GM19328 (cell line): ENCODE measurements at regions not wholly inside any gene's neighbourhood (a gene's known extent, or its start where the extent isn't known, plus 50 kb on each side); places are given as distances from the start of the nearest gene placed in this dataset.
A peak's percentile ranks its signal among the peaks of the same experiment; 100 is the strongest.
"Not testable (repeated sequence)": the region's sequence is repeated elsewhere in the genome, so short reads cannot be mapped to it uniquely, and the experiment has no call there.

Source experiments
- ATAC-seq: cut with Tn5 transposase; IDR thresholded peaks from one replicate; pipeline ENCODE4 v1.9.1; 2021; ENCODE audit warnings: mild to moderate bottlenecking, moderate library complexity; ENCODE audit not compliant: unreplicated experiment

GRCh38 chr1:149635290-149635899, 51.7 kb downstream of the PPIAL4C start:
- not testable (repeated sequence) for ATAC-seq

GRCh38 chr1:149636286-149637122, 52.9 kb downstream of the PPIAL4C start:
- peak; percentile 79 for ATAC-seq

- ATAC-seq: not testable (repeated sequence)
These were observed 54.8 kb downstream of the PPIAL4C start for GRCh38 chr1:149638481-149638880.

- ATAC-seq: not testable (repeated sequence)
These were observed 55.4 kb downstream of the PPIAL4C start for GRCh38 chr1:149638901-149639658.

GRCh38 chr1:149641179-149641578, 57.5 kb downstream of the PPIAL4C start:
- ATAC-seq: not testable (repeated sequence)

GRCh38 chr1:149644818-149645217, 61.2 kb downstream of the PPIAL4C start:
- not testable (repeated sequence) for ATAC-seq

- ATAC-seq: not testable (repeated sequence)
These were observed 62.8 kb downstream of the PPIAL4C start for GRCh38 chr1:149646360-149647017.

GRCh38 chr1:149647018-149647373, 63.3 kb downstream of the PPIAL4C start:
- not testable (repeated sequence) for ATAC-seq

- not testable (repeated sequence) for ATAC-seq
These were observed 74.1 kb downstream of the PPIAL4C start for GRCh38 chr1:149657750-149658149.

- not testable (repeated sequence) for ATAC-seq
These were observed 74.5 kb downstream of the PPIAL4C start for GRCh38 chr1:149658175-149658574.

GRCh38 chr1:149664624-149665023, 81.0 kb downstream of the PPIAL4C start:
- not testable (repeated sequence) for ATAC-seq

GRCh38 chr1:149665033-149665432, 81.4 kb downstream of the PPIAL4C start:
- not testable (repeated sequence) for ATAC-seq

- not testable (repeated sequence) for ATAC-seq
These were observed 81.9 kb downstream of the PPIAL4C start for GRCh38 chr1:149665528-149665927.

GRCh38 chr1:149673231-149673909, 89.7 kb downstream of the PPIAL4C start:
- ATAC-seq: not testable (repeated sequence)

GRCh38 chr1:149674921-149675320, 91.3 kb downstream of the PPIAL4C start:
- not testable (repeated sequence) for ATAC-seq

- ATAC-seq: not testable (repeated sequence)
These were observed 93.7 kb downstream of the PPIAL4C start for GRCh38 chr1:149677359-149677758.

- not testable (repeated sequence) for ATAC-seq
These were observed 95.8 kb upstream of the FCGR1A start for GRCh38 chr1:149686593-149687238.

GRCh38 chr1:149691399-149691798, 91.1 kb upstream of the FCGR1A start:
- not testable (repeated sequence) for ATAC-seq

- ATAC-seq: not testable (repeated sequence)
These were observed 89.5 kb upstream of the FCGR1A start for GRCh38 chr1:149692804-149693539.
